ENCODE measurements at regions not wholly inside any gene's neighbourhood (a gene's known extent, or its start where the extent isn't known, plus 50 kb on each side); places are given as distances from the start of the nearest gene placed in this dataset.

DNA sequence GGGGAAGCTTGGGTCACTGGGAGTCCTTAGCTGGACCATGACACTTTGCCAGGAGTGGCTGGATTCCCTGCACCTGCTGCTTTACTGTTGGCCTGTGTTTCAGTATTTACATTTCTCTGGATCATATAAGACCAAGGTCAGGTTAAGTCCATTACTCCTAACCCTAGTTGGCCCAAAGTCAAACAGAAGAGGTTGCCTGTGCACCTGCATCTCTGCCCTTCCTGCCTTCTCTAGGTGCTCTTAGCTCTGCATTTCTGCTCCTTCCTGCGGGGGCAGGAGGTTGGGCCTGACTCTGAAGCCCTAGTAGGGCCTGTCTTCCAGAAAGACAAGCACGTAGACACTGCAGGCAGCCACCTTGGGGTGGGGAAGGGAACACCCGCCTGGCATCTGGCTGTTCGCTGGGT, 124.3 kb downstream of the RPLP1 start:
- TF ChIP-seq CTCF (IDR thresholded peaks at IDR 0.05), result no peak
- no peak for TF ChIP-seq EP300 (IDR thresholded peaks at IDR 0.05)
- TF ChIP-seq POLR2A (IDR thresholded peaks at IDR 0.05), result no peak
